BJ (cell line): ENCODE measurements at regions not wholly inside any gene's neighbourhood (a gene's known extent, or its start where the extent isn't known, plus 50 kb on each side); places are given as distances from the start of the nearest gene placed in this dataset.

Experiments used
- CTCF ChIA-PET: fragments of 350-600 bp; formaldehyde crosslinking; extraction: SDS; loops from one replicate; lab custom pipeline; 2021; ENCODE audit warnings: antibody characterized with exemption, inconsistent platforms; lab: Yijun Ruan, JAX
- POLR2A ChIA-PET: fragments of 300-600 bp; sonication (Branson Sonifier 250); formaldehyde crosslinking; extraction: SDS; loops from one replicate; lab custom pipeline; 2021; ENCODE audit warnings: antibody characterized with exemption; lab: Charles Lee
- DNase-seq: peaks from one replicate; pipeline ENCODE4 v3.0.0-alpha.2; 2011; ENCODE audit warnings: low read depth
- H3K27me3 ChIP-seq: 2 replicates; pipeline ENCODE4 v1.6.0; 2011; ENCODE audit warnings: low read length; ENCODE audit not compliant: control insufficient read depth, insufficient read depth
- H3K36me3 ChIP-seq: 2 replicates; pipeline ENCODE4 v1.5.1; 2011; ENCODE audit warnings: low read length; ENCODE audit not compliant: control insufficient read depth, insufficient read depth
- H3K4me3 ChIP-seq: 2 replicates; pipeline ENCODE4 v1.5.1; 2011; ENCODE audit warnings: low read depth, mild to moderate bottlenecking, control low read depth, low read length
- CTCF ChIP-seq: IDR thresholded peaks from 2 replicates; pipeline ENCODE4 v1.5.1; 2011; ENCODE audit warnings: low read depth, mild to moderate bottlenecking, control low read depth, inconsistent platforms, low read length, moderate library complexity; ENCODE audit not compliant: insufficient read depth

GRCh38 chr6:99121748-99122147 lies 174.0 kb upstream of the FBXL4 start:
- DNase-seq = no peak
- H3K4me3 ChIP-seq = no peak overlapping the region
- ChIA-PET CTCF (no interaction called here), POLR2A (no interaction called here)
- H3K36me3 ChIP-seq = no peaks in the 10 kb centered on the region
- no peaks in the 10 kb centered on the region for H3K27me3 ChIP-seq
- no peak for TF ChIP-seq CTCF

GRCh38 chr6:99120641-99121040 lies 172.9 kb upstream of the FBXL4 start:
- TF ChIP-seq CTCF = no peak
- Histone ChIP-seq H3K27me3 (no peaks in the 10 kb centered on the region), H3K36me3 (no peaks in the 10 kb centered on the region), H3K4me3 (no peak overlapping the region)
- ChIA-PET POLR2A (no interaction called here), CTCF (interaction anchor here (0.7 to 2.6 kb wide), 3 partner anchors 11 to 19 kb away, joined by 3 to 19 read pairs (median 8); no protein-coding TSS in a partner anchor)
- no peak for DNase-seq

- Histone ChIP-seq H3K36me3 (no peaks in the 10 kb centered on the region), H3K4me3 (no peak overlapping the region), H3K27me3 (no peaks in the 10 kb centered on the region)
- POLR2A ChIA-PET = no interaction called here
- CTCF ChIA-PET = interaction anchor here (0.6 to 2.6 kb wide), 19 partner anchors 9 to 1952 kb away, joined by 3 to 19 read pairs (median 3); no protein-coding TSS in a partner anchor
- peak; percentile 63 for TF ChIP-seq CTCF
- DNase-seq = no peak
These were observed 171.6 kb upstream of the FBXL4 start for GRCh38 chr6:99119109-99120031.

GRCh38 chr6:99114769-99115406 lies 167.1 kb upstream of the FBXL4 start:
- Histone ChIP-seq H3K36me3 (no peaks in the 10 kb centered on the region), H3K27me3 (no peaks in the 10 kb centered on the region), H3K4me3 (no peak overlapping the region)
- no peak for TF ChIP-seq CTCF
- ChIA-PET CTCF (interaction anchor here (1.2 to 2.4 kb wide), 2 partner anchors 38 to 1617 kb away, joined by 3 to 10 read pairs; no protein-coding TSS in a partner anchor), POLR2A (no interaction called here)
- no peak for DNase-seq

- DNase-seq = no peak
- H3K36me3 ChIP-seq = no peaks in the 10 kb centered on the region
- H3K27me3 ChIP-seq = no peaks in the 10 kb centered on the region
- no peak overlapping the region for H3K4me3 ChIP-seq
- ChIA-PET CTCF (interaction anchor here (1.3 to 4.0 kb wide), 2 partner anchors 8 to 1614 kb away, joined by 3 to 19 read pairs; no protein-coding TSS in a partner anchor), POLR2A (no interaction called here)
- TF ChIP-seq CTCF = no peak
These were observed 163.8 kb upstream of the FBXL4 start for GRCh38 chr6:99111590-99111989.
